Stimulated activated CD4-positive, alpha-beta T cell treated with anti-CD3 and anti-CD28 coated beads, Interleukin-1b, Interleukin-23, amount 100 ng/mL, for 48 hours (primary cell): ENCODE measurements at regions not wholly inside any gene's neighbourhood (a gene's known extent, or its start where the extent isn't known, plus 50 kb on each side); places are given as distances from the start of the nearest gene placed in this dataset.
"Not testable (repeated sequence)": the region's sequence is repeated elsewhere in the genome, so short reads cannot be mapped to it uniquely, and the experiment has no call there.

Source experiments
- DNase-seq: peaks from one replicate; pipeline ENCODE4 v3.0.0-alpha.2; 2020

GRCh38 chr4:173753408-173753807 lies 223.4 kb upstream of the HAND2 start:
- no peak for DNase-seq

- DNase-seq, result peak; percentile 10
Observed at GRCh38 chr4:173752610-173753230, 222.7 kb upstream of the HAND2 start.

GRCh38 chr4:173748353-173748752 lies 218.3 kb upstream of the HAND2 start:
- DNase-seq, result no peak

- DNase-seq, result no peak
Observed at GRCh38 chr4:173747537-173748257, 217.7 kb upstream of the HAND2 start.

- DNase-seq, result no peak
Observed at GRCh38 chr4:173746424-173746823, 216.4 kb upstream of the HAND2 start.

GRCh38 chr4:173745765-173746164 lies 215.7 kb upstream of the HAND2 start:
- DNase-seq, result no peak

GRCh38 chr4:173736840-173737239 lies 206.8 kb upstream of the HAND2 start:
- DNase-seq, result no peak

- DNase-seq, result no peak
Observed at GRCh38 chr4:173735585-173735984, 205.6 kb upstream of the HAND2 start.

- DNase-seq, result no peak
Observed at GRCh38 chr4:173735049-173735448, 205.0 kb upstream of the HAND2 start.

- DNase-seq, result no peak
Observed at GRCh38 chr4:173731257-173731656, 201.2 kb upstream of the HAND2 start.

- DNase-seq, result no peak
Observed at GRCh38 chr4:173722075-173722474, 192.0 kb upstream of the HAND2 start.

GRCh38 chr4:173718504-173718903 lies 188.5 kb upstream of the HAND2 start:
- DNase-seq, result not testable (repeated sequence)

GRCh38 chr4:173717581-173717980 lies 187.6 kb upstream of the HAND2 start:
- DNase-seq, result no peak

GRCh38 chr4:173714456-173714855 lies 184.4 kb upstream of the HAND2 start:
- no peak for DNase-seq

- no peak for DNase-seq
Observed at GRCh38 chr4:173713026-173713425, 183.0 kb upstream of the HAND2 start.

GRCh38 chr4:173707658-173708419 lies 177.8 kb upstream of the HAND2 start:
- no peak for DNase-seq

GRCh38 chr4:173704201-173704600 lies 174.2 kb upstream of the HAND2 start:
- DNase-seq, result no peak

- no peak for DNase-seq
Observed at GRCh38 chr4:173703021-173703420, 173.0 kb upstream of the HAND2 start.

GRCh38 chr4:173700650-173701049 lies 170.6 kb upstream of the HAND2 start:
- DNase-seq, result no peak

- no peak for DNase-seq
Observed at GRCh38 chr4:173699841-173700475, 169.9 kb upstream of the HAND2 start.

GRCh38 chr4:173698557-173699262 lies 168.7 kb upstream of the HAND2 start:
- DNase-seq, result no peak

GRCh38 chr4:173697840-173698239 lies 167.8 kb upstream of the HAND2 start:
- no peak for DNase-seq

- no peak for DNase-seq
Observed at GRCh38 chr4:173696551-173696950, 166.5 kb upstream of the HAND2 start.
